ENCODE measurements at regions not wholly inside any gene's neighbourhood (a gene's known extent, or its start where the extent isn't known, plus 50 kb on each side); places are given as distances from the start of the nearest gene placed in this dataset.

DNA sequence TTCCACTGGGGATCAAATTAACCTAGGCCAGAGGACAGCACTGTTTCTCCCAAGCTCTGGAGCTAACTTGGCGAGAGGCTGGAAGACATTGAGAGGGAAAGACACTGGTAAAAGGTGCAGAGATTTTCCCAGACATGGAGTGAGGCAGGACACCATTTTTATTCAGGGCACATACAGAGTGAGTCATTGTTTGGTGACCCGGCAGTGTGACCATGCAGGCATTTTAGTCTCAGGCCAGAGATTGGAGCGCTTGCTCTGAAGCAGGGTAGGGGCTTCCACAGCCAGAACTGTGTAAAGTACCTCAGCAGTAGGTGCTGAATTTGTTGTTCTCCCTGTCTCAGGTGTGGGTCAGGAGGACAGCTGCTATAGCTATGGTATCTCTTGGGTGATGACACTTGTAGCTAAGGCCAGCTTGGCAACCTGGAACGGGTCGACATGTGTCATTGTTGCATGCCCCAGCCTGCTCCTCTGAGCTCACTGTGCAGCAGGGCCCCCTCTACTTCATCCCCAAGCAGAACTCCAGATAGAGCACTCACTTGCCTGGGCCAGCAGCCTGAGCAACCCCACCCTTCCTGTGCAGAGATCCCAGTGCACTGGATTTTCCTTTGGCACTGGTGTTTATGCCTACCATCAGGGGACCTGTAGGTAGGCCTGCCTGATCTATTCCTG lies 79.8 kb upstream of the ATP8A1 start:
- DNase-seq: no peak

DNA sequence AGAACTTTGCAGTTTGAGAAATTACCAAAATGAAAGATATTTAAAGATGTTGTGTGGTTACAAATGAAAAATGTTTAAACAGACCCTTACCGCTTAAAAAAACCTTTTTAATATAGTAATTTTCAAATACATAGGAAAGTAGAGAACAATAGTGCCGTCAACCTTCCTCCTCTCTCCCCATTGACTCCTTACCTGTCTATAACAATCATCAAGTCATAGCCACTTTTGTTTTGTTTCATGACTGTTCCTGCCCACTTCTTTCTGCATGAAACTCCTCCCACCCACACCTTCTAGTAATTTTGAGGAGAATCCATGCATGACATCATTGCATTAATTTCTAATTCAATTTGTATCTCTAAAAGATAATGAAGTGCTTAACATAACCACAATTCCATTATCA lies 76.5 kb upstream of the ATP8A1 start:
- DNase-seq: no peak

DNA sequence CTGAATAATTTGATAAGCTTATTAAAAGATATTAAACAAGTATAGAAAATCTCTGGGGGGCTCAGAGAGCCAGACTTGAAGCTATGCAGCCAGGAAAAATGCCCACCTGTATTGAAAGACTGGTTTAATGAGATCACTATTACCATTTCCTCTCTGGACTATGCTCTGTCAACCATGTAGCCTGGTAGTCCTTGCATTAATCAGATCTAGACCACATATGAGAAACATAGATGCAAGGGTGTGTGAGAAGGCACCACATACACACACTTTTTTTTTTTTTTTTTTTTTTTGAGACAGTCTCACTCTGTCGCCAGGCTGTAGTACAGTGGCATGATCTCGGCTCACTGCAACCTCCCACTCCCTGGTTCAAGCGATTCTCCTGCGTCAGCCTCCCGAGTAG lies 75.9 kb upstream of the ATP8A1 start:
- no peak for DNase-seq

DNA sequence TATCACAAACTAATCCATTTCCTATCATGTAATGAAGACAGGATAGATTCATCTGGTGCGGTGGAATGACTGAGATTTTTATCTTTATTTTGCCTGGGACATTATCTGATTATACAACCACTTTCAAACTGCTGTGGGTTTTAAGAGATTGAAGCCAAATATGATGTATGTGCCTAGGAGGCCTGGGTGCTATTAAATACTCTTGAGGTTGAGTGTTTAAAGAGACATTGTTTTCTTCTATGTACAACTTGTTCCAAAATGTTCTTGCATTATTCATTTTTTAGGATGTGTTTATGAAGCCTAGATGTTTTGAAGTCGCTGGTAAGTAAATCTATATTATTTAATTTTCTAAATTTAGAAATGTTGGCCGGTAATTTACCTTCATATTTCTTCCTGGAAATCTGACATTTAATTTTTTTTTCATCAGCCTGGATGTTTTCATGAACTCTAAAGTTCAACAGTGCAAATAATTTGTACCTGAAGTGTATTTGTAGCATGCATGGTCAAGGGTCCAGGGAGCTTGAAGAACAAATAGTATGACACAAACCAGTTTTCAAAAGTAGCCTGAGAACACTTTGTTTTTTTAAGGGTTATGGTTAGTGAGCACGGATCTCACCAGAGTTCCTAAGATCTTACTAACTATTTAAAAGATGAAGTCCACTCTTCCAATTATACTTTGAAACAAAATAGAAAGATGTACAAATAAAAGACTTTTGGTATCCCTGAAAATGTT lies 72.8 kb upstream of the ATP8A1 start:
- DNase-seq: no peak

DNA sequence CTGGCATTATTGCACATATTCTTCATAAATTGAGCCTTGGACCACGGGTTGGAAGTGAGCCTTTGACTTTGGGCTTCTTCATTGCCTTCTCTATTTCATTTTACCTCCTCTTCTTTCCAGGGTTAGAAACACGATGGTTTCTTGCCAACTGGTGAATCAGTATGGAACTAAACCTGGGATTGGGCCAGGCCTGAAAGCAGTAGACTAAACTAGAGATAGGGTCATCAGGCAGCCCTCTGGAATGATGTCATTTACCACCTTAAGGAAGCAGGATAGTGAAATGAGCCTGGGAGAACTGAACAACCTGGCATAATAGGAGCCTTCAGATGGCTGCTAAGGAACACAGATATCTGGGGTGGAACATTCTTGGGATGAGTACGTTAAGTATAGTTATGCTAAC lies 67.5 kb upstream of the ATP8A1 start:
- DNase-seq: no peak

DNA sequence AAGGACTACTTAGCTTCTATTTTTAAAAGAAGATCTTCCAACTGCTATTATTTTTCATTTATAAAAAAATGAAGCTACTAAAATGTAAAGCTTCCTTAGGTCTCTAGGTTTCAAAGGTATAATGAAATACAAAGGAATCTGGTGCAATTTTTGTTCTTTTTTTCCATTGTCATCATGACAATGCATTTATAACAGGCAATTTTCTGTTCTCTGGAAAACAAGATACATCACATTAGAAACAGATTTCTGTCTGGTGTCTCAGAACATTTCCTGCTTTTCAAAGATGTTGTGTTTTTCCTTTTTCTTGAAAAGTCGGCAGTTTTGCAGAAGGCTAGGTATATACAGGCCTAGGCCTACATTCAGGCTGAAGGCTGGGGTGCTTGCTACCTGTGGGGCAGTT lies 63.6 kb upstream of the ATP8A1 start:
- no peak for DNase-seq

DNA sequence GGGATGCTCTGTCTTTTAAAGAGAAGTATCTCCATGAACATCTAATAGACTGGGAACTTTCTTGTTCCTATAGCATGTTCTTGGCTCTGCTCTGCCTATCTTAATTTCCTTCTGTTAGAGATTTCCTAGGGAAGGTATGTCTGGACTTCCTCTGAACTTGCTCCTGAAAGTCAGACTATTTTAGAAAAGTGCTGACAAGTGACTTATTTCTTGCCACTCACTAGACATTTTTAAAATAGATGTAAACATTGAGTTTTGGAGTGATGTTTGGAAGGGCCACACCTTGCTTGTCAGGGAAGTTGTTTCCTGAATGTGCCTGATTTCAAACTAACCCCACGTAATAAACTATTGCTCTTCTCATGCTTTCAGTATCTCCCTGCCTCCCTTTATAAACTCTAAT lies 62.4 kb upstream of the ATP8A1 start:
- DNase-seq: no peak

DNA sequence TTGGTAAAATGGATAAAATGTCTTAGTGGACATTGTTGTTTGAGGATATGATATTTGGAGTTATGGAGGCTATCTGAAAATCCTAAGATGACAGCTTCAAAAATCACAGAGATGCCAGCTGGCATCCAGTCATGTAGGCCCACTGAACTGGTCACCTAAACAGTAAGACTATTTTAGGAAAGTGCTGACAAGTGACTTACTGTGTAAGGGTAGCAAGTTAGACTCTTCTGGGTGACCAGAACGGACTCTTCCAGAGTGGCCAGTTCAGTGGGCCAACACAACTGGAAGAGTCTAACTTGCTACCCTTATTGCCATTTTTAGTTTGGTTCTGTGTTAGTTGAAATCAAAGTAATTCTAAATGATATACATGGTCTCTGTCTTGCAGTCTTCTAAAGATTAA lies 61.4 kb upstream of the ATP8A1 start:
- no peak for DNase-seq

DNA sequence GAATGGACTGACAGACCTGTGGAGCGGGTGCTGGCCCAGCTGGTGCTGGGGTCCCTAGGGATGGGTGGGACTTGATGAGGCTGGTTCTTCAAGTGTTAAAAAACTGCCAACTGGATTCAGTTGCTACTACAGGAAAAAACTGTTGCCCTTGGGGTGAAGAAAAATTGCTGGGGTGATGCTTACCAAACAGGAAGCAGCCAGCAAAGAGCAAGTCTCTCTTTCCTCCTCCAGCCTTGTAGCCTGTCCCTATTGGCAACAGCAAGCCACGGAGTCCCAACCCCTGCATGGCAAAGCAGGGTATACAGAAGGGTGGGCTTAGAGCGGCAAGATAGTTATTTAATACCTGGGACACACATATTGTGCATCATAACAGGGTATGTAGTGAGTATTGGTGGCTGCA lies 60.1 kb upstream of the ATP8A1 start:
- DNase-seq: no peak

DNA sequence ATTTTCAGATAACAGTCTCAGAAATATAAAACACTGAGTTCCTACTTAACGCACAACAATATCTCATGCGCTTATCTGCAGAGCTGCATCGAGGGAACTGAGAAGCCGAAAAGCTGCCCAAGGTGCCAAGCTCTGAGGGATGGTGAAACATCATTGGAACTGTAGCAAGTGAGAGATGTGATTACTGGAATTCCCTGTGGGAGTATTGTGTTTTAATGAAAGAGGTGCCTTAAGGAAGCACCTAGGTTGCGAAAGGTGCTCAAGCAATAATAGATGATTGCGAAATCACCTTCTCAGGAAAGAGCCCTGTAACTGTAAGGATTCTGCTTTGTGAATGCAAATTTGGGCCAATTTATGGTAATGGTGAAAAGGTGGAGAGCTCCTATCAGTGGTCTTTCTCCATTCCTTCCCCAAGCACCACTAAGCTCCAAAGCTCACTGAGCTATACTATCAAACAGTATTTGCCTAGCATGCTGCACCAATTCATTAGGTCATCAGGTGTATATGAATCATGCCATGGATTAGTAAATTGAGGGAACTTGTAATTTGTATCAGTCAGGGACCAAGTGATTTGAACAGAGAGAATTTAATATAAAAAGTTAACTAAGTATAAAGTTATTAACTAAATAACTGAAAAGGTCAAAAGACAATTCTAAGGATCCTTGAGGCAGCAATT lies 59.0 kb upstream of the ATP8A1 start:
- no peak for DNase-seq

DNA sequence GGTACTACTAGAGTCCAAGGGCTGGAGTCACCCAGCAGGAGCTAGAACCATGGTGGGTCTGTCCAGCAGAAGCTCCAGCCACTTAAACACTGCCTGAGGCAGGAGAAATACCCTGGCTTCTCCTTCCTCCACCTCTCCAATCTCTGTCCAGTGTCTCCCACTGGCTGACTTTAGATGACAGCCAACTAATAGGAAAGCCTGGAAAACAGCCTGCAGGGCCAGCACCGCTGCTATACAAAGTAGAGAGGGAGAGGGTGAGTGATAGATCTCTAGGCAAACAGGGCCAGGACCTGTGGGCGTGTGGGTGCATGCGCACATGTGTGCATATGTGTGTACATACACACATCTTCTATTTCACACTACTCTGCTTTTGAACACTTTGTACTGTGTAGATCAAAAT lies 56.5 kb upstream of the ATP8A1 start:
- no peak for DNase-seq

DNA sequence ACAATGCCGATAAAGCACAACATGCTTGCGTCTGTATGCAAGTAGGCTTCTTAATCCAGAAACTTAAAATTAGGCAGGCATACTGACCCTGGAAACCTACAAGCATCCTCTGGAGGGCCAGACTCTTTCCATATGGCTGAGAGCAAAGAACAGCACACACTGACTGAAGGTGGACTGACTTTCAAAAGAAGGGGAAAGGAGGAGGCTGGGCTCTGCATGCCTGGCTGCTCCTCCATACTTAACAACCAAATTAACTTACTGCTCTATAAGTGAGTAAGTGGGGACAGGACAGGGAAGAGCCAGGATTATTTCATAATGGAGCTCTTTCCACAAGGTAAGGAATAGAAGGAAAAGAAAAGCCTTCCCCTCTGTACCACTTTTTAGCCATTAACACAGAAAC lies 55.9 kb upstream of the ATP8A1 start:
- DNase-seq: no peak

DNA sequence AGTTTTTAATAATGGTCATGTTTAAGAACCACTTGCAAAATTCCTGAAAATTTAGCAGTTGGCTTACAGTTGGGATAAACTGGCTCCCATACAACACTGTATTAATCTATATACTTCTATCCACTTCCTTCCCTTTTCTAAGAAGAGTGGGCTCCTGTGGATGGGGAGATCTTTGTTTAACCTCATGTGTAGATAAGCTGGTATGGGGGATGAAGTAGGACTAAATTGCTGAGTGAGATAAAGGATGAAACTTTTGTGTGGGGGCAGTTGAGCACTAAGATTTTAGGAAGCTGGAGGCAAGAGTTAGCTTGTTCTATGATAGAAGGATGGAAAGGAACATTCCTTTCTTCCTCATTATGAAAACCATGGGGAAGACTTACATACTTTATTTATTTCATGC lies 54.6 kb upstream of the ATP8A1 start:
- no peak for DNase-seq

DNA sequence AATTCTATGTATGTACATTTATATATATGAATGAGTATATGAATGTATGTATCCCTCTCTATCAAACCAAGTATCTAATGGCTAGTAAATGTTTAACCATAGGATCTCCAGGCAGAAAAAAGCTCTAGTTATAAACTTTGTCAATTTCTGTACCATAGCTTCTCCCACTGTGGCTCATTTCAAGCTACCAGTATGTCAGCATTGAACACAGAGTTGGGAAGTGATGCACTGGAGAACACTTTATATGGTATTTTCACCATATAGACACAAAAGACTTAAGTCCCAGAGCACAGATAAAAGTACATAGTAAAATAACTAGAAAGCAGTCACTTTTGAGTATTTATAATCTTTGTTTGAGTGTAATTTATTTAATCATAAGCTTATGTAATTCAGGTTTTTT lies 53.9 kb upstream of the ATP8A1 start:
- DNase-seq: no peak

DNA sequence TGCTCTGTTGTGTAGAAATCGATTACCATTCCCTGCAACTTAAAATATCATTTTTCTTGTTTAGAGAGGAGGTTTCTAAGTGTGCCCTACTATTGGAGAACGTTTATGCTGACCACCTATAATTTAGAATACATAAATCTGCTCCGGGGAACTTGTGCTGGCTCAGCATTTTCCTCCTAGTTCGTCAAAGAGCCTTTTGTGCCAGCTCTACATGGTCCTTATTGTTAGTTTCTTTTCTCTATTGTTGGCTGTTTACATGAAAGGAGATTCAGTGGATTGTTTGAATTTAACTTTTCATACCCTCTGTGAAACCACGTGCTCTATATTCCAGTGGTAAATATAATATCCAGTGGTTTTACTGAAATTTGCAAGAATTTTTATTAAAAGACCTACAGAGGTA lies 53.4 kb upstream of the ATP8A1 start:
- DNase-seq: no peak

DNA sequence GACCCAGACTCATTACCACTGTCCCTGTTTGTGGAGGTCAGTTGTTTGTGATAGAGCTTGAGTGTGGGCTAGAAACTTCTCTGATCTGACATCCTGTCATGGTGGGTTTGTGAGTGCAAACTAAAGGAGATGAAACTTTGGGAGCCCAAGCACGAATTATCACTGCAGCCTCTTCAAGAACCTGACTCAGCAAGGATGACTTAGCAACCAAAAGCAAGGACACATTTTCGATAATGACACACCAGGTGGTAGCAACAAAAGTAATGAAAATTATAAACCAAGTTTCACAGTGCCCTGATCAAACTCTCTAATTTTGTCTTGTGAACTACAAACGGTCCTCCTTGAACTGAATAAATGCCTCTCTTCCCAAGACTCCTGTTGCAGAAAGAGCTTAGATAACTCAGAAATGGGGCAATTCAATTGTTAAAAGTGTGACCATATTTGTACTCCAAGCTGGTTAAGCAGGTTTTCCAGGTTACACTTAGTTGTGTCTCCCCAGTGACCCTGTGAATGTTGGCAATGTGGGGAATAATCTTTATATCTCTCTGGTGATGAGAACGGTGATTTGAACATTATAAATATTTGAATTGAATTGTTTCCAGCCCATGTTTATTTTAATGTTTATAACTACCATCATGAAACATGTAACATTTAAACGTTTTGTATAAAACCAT lies 52.6 kb upstream of the ATP8A1 start:
- DNase-seq: no peak

DNA sequence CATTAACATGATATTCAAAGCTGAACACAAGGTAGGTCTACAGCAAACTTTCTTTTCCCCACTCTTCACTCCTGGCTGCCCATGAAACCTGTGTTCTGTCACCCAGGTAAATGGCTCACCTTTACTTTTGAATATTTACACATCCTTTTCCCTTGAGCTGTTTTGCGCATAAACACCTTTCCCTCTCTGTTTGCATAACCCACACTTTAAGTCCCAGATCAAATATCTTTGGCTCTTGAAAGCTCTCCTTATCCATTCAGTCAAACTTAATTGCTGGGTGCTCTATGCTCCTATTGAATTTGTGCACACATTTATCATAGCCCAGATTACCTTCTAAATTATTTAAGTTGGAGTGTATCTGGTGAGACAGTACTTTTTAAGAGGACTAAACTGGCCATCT lies 51.7 kb upstream of the ATP8A1 start:
- no peak for DNase-seq

All from central memory CD4-positive, alpha-beta T cell (primary cell).